Gastrocnemius medialis (tissue), 4 donors: ENCODE measurements at regions not wholly inside any gene's neighbourhood (a gene's known extent, or its start where the extent isn't known, plus 50 kb on each side); places are given as distances from the start of the nearest gene placed in this dataset.

Experiments
- POLR2A ChIP-seq, 2 donors: fragments of 450-650 bp; IDR thresholded peaks; one replicate each; pipeline ENCODE4 v1.6.1; 2017; ENCODE audit warnings: antibody characterized with exemption in 2 of 2, mild to moderate bottlenecking in 2 of 2, moderate library complexity in 2 of 2
- TF ChIP-seq, protein P1 (sequence below), 5 experiments: fragments of 450-650 bp in 3 of 5; fragments of 200-600 bp in 2 of 5; sonication (generic) in 2 of 5; IDR thresholded peaks in 4 of 5; conservative IDR thresholded peaks in 1 of 5; 1 replicate in 4 of 5; 2 replicates in 1 of 5; pipeline ENCODE4 v1.5.1; 2016 to 2019; ENCODE audit warnings: antibody characterized with exemption in 5 of 5, mild to moderate bottlenecking in 3 of 5, moderate library complexity in 3 of 5

GRCh38 chr1:172774561-172774960 lies 115.7 kb downstream of the FASLG start:
- TF ChIP-seq, protein P1, sequence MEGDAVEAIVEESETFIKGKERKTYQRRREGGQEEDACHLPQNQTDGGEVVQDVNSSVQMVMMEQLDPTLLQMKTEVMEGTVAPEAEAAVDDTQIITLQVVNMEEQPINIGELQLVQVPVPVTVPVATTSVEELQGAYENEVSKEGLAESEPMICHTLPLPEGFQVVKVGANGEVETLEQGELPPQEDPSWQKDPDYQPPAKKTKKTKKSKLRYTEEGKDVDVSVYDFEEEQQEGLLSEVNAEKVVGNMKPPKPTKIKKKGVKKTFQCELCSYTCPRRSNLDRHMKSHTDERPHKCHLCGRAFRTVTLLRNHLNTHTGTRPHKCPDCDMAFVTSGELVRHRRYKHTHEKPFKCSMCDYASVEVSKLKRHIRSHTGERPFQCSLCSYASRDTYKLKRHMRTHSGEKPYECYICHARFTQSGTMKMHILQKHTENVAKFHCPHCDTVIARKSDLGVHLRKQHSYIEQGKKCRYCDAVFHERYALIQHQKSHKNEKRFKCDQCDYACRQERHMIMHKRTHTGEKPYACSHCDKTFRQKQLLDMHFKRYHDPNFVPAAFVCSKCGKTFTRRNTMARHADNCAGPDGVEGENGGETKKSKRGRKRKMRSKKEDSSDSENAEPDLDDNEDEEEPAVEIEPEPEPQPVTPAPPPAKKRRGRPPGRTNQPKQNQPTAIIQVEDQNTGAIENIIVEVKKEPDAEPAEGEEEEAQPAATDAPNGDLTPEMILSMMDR (IDR thresholded peaks at IDR 0.05 in 4 of 5, conservative IDR thresholded peaks at IDR 0.05 in 1 of 5) = no peak
- TF ChIP-seq POLR2A (IDR thresholded peaks at IDR 0.05) = no peak
